Iris pigment epithelial cell (primary cell): ENCODE measurements at regions not wholly inside any gene's neighbourhood (a gene's known extent, or its start where the extent isn't known, plus 50 kb on each side); places are given as distances from the start of the nearest gene placed in this dataset.

Source experiments
- DNase-seq: peaks from one replicate; pipeline ENCODE4 v3.0.0-alpha.2; 2011; ENCODE audit warnings: low read depth

- DNase-seq = no peak
Observed at GRCh38 chr18:78071166-78071710, 821.6 kb downstream of the GALR1 start.

- DNase-seq = no peak
Observed at GRCh38 chr18:78071776-78072175, 822.1 kb downstream of the GALR1 start.

- no peak for DNase-seq
Observed at GRCh38 chr18:78072375-78072774, 822.7 kb downstream of the GALR1 start.

GRCh38 chr18:78073275-78073674, 823.6 kb downstream of the GALR1 start:
- DNase-seq = no peak

GRCh38 chr18:78074400-78075020, 824.9 kb downstream of the GALR1 start:
- DNase-seq = no peak

- no peak for DNase-seq
Observed at GRCh38 chr18:78080081-78080480, 830.4 kb downstream of the GALR1 start.

- DNase-seq = no peak
Observed at GRCh38 chr18:78080761-78081160, 831.1 kb downstream of the GALR1 start.

GRCh38 chr18:78082816-78083215, 833.2 kb downstream of the GALR1 start:
- DNase-seq = no peak

- no peak for DNase-seq
Observed at GRCh38 chr18:78085241-78086185, 835.9 kb downstream of the GALR1 start.

GRCh38 chr18:78086931-78087330, 837.3 kb downstream of the GALR1 start:
- DNase-seq = no peak

GRCh38 chr18:78087338-78087737, 837.7 kb downstream of the GALR1 start:
- DNase-seq = no peak

- DNase-seq = no peak
Observed at GRCh38 chr18:78090584-78090983, 840.9 kb downstream of the GALR1 start.

GRCh38 chr18:78092901-78093300, 843.3 kb downstream of the GALR1 start:
- no peak for DNase-seq

- DNase-seq = no peak
Observed at GRCh38 chr18:78099979-78100588, 850.4 kb downstream of the GALR1 start.

- no peak for DNase-seq
Observed at GRCh38 chr18:78101091-78101490, 851.4 kb downstream of the GALR1 start.

GRCh38 chr18:78102135-78102534, 852.5 kb downstream of the GALR1 start:
- DNase-seq = no peak

GRCh38 chr18:78105611-78106010, 856.0 kb downstream of the GALR1 start:
- no peak for DNase-seq

GRCh38 chr18:78106946-78107345, 857.3 kb downstream of the GALR1 start:
- DNase-seq = no peak

GRCh38 chr18:78107363-78107762, 857.7 kb downstream of the GALR1 start:
- DNase-seq = no peak

- DNase-seq = no peak
Observed at GRCh38 chr18:78108554-78108953, 858.9 kb downstream of the GALR1 start.

GRCh38 chr18:78113136-78113939, 863.7 kb downstream of the GALR1 start:
- no peak for DNase-seq

GRCh38 chr18:78113940-78114251, 864.2 kb downstream of the GALR1 start:
- no peak for DNase-seq
